ENCODE measurements at regions not wholly inside any gene's neighbourhood (a gene's known extent, or its start where the extent isn't known, plus 50 kb on each side); places are given as distances from the start of the nearest gene placed in this dataset.

DNA sequence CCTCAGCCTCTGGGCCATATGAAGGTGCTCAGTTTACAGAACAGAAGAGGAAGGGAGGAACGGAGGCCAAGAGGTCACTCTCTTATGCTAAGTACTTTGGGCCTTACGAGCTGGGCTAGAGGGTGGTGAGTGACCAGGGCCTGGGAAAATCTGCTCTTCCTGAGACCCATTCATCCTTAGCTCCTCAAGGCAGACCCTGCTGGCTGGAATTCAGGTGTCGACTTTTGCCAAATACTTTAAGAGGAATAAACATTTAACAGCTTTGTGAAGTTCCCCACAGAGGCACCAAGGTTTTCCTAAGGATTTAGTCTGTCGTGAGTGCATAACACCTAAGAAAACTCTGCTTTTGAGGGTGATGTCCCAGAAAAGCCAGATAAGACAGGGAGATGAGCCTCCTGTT is 129.7 kb upstream of the SIX2 start:
- TF ChIP-seq, protein P1, sequence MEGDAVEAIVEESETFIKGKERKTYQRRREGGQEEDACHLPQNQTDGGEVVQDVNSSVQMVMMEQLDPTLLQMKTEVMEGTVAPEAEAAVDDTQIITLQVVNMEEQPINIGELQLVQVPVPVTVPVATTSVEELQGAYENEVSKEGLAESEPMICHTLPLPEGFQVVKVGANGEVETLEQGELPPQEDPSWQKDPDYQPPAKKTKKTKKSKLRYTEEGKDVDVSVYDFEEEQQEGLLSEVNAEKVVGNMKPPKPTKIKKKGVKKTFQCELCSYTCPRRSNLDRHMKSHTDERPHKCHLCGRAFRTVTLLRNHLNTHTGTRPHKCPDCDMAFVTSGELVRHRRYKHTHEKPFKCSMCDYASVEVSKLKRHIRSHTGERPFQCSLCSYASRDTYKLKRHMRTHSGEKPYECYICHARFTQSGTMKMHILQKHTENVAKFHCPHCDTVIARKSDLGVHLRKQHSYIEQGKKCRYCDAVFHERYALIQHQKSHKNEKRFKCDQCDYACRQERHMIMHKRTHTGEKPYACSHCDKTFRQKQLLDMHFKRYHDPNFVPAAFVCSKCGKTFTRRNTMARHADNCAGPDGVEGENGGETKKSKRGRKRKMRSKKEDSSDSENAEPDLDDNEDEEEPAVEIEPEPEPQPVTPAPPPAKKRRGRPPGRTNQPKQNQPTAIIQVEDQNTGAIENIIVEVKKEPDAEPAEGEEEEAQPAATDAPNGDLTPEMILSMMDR (IDR thresholded peaks at IDR 0.05 in 8 of 11, conservative IDR thresholded peaks at IDR 0.05 in 3 of 11), result no peak
- no peak for TF ChIP-seq POLR2AphosphoS5 (IDR thresholded peaks at IDR 0.05)

Data from spleen (tissue), 7 donors.